Uterus (tissue), 2 donors: ENCODE measurements at regions not wholly inside any gene's neighbourhood (a gene's known extent, or its start where the extent isn't known, plus 50 kb on each side); places are given as distances from the start of the nearest gene placed in this dataset.

Experiments used
- POLR2A ChIP-seq, 2 donors: fragments of 450-650 bp; IDR thresholded peaks; one replicate each; pipeline ENCODE4 v1.6.1; 2016; ENCODE audit warnings: antibody characterized with exemption in 2 of 2, mild to moderate bottlenecking in 1 of 2, moderate library complexity in 1 of 2
- TF ChIP-seq, protein P1 (sequence below), 4 experiments: fragments of 200-600 bp in 2 of 4; fragments of 450-650 bp in 2 of 4; sonication (generic) in 2 of 4; IDR thresholded peaks; one replicate each; pipeline ENCODE4 v1.5.1; 2016 to 2019; ENCODE audit warnings: antibody characterized with exemption in 4 of 4, mild to moderate bottlenecking in 2 of 4, moderate library complexity in 1 of 4

DNA sequence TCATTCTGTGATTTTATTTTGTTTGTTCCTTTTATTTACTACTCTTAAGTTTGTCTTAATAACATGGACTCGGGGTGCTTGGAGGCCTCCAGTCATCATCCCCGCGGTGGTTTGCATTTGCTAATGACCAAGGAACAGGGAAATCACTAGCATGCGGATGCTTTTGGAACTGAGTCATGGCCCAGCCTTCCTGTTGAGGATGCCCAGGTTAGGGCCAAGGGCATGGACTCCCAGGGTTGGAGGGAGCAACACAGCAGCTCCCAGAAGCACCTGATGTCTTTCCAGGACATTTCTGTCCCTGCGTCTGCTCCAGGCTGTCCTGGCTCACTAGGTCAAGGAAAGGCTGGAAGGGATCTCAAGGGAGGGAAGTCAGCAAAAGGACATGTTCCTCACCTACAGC is 423.7 kb upstream of the TSHZ3 start:
- TF ChIP-seq, protein P1, sequence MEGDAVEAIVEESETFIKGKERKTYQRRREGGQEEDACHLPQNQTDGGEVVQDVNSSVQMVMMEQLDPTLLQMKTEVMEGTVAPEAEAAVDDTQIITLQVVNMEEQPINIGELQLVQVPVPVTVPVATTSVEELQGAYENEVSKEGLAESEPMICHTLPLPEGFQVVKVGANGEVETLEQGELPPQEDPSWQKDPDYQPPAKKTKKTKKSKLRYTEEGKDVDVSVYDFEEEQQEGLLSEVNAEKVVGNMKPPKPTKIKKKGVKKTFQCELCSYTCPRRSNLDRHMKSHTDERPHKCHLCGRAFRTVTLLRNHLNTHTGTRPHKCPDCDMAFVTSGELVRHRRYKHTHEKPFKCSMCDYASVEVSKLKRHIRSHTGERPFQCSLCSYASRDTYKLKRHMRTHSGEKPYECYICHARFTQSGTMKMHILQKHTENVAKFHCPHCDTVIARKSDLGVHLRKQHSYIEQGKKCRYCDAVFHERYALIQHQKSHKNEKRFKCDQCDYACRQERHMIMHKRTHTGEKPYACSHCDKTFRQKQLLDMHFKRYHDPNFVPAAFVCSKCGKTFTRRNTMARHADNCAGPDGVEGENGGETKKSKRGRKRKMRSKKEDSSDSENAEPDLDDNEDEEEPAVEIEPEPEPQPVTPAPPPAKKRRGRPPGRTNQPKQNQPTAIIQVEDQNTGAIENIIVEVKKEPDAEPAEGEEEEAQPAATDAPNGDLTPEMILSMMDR (IDR thresholded peaks at IDR 0.05) = no peak
- no peak for TF ChIP-seq POLR2A (IDR thresholded peaks at IDR 0.05)
